Cardiac fibroblast (primary cell): ENCODE measurements at regions not wholly inside any gene's neighbourhood (a gene's known extent, or its start where the extent isn't known, plus 50 kb on each side); places are given as distances from the start of the nearest gene placed in this dataset.
"Not testable (repeated sequence)": the region's sequence is repeated elsewhere in the genome, so short reads cannot be mapped to it uniquely, and the experiment has no call there.

ENCODE experiments used
- DNase-seq, 2 donors: peaks; one replicate each; pipeline versions ENCODE4 v3.0.0 to v3.0.0-alpha.2; 2010; ENCODE audit warnings: low read depth in 2 of 2
- H3K4me3 ChIP-seq, 2 donors: replicated peaks in 1 of 2; 1 replicate in 1 of 2; 2 replicates in 1 of 2; pipeline ENCODE4 v1.5.1; 2011; ENCODE audit warnings: low read depth in 2 of 2, low read length in 2 of 2, mild to moderate bottlenecking in 2 of 2, moderate library complexity in 1 of 2
- CTCF ChIP-seq: IDR thresholded peaks from one replicate; pipeline ENCODE4 v1.5.1; 2011; ENCODE audit warnings: low read depth, mild to moderate bottlenecking, low read length, inconsistent platforms

- no peak for DNase-seq
Observed at GRCh38 chr7:140283472-140283871, 106.7 kb upstream of the KDM7A start.

GRCh38 chr7:140281960-140282359 is 105.2 kb upstream of the KDM7A start:
- H3K4me3 ChIP-seq, result no peak overlapping the region
- no peak for DNase-seq
- no peak for TF ChIP-seq CTCF

More at GRCh38 chr7:140283472-140283871, 106.7 kb upstream of the KDM7A start:
- no peak overlapping the region for H3K4me3 ChIP-seq
- TF ChIP-seq CTCF, result no peak

GRCh38 chr7:140281255-140281654 is 104.5 kb upstream of the KDM7A start:
- DNase-seq, result no peak
- TF ChIP-seq CTCF, result no peak
- no peak overlapping the region for H3K4me3 ChIP-seq

- no peak for TF ChIP-seq CTCF
Observed at GRCh38 chr7:140276001-140276400, 99.2 kb upstream of the KDM7A start.

GRCh38 chr7:140275069-140275965 is 98.5 kb upstream of the KDM7A start:
- DNase-seq, result peak in 1 of 2 donors; percentile 56
- no peak overlapping the region for H3K4me3 ChIP-seq
- no peak for TF ChIP-seq CTCF

More at GRCh38 chr7:140276001-140276400, 99.2 kb upstream of the KDM7A start:
- H3K4me3 ChIP-seq, result no peak overlapping the region
- no peak for DNase-seq

GRCh38 chr7:140273417-140273816 is 96.6 kb upstream of the KDM7A start:
- DNase-seq, result no peak
- H3K4me3 ChIP-seq, result no peak overlapping the region
- no peak for TF ChIP-seq CTCF

GRCh38 chr7:140271643-140271968 is 94.8 kb upstream of the KDM7A start:
- H3K4me3 ChIP-seq, DNase-seq: not testable (repeated sequence)
